AG04449 (cell line): ENCODE measurements at regions not wholly inside any gene's neighbourhood (a gene's known extent, or its start where the extent isn't known, plus 50 kb on each side); places are given as distances from the start of the nearest gene placed in this dataset.

Experiments used
- CTCF ChIA-PET: fragments of 350-600 bp; formaldehyde crosslinking; extraction: SDS; loops from one replicate; lab custom pipeline; 2021; ENCODE audit warnings: antibody characterized with exemption; lab: Yijun Ruan, JAX
- POLR2A ChIA-PET: fragments of 400-600, 350-600 bp; formaldehyde crosslinking; extraction: SDS; loops from one replicate; lab custom pipeline; 2020; ENCODE audit warnings: antibody characterized with exemption, inconsistent platforms; lab: Yijun Ruan, JAX
- DNase-seq: peaks from one replicate; pipeline ENCODE4 v3.0.0-alpha.2; 2010; ENCODE audit warnings: low read depth, low spot score
- H3K4me3 ChIP-seq: 2 replicates; pipeline ENCODE4 v1.5.1; 2011; ENCODE audit warnings: low read depth, mild to moderate bottlenecking, control low read depth, low read length
- TF ChIP-seq, protein P1 (sequence below): IDR thresholded peaks from one replicate; pipeline ENCODE4 v1.5.1; 2011; ENCODE audit warnings: mild to moderate bottlenecking, moderate library complexity, low read length, control low read depth, inconsistent platforms; ENCODE audit not compliant: insufficient read depth; ENCODE audit errors: missing control alignments

DNA sequence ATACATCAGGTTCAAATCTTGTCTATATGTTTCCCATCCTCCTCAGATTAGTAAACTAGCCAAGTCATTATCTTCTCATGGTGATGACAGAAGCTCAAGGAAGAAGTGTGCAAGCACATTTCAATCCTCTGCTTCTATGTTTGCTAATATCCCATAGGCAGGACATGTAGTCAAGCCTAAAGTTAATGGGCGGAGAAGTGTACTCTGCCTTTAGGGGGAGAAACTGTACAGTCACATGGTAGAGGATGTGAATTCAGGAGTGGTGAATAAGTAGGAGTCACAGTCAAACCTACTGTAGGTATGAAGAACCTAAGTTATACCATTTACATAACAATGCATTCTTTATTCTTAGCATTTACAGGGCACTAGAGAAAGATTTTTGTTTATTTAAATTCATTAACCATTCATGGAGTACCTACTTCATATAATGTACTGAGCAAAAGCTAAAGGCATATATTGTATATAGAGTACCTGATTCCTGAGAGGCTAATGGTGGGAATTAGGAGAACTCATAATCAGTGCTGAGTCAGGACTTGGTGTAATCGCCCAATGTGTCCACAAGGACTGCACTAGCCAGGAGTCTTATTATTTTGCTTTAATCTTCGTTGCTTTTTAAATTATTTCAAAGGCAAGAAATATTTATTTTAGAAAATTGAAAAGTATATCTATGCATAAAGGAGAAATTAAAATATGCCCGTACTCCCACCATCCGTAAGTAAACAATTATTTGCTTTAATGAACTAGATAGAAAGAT lies 394.3 kb upstream of the ETAA1 start:
- TF ChIP-seq, protein P1, sequence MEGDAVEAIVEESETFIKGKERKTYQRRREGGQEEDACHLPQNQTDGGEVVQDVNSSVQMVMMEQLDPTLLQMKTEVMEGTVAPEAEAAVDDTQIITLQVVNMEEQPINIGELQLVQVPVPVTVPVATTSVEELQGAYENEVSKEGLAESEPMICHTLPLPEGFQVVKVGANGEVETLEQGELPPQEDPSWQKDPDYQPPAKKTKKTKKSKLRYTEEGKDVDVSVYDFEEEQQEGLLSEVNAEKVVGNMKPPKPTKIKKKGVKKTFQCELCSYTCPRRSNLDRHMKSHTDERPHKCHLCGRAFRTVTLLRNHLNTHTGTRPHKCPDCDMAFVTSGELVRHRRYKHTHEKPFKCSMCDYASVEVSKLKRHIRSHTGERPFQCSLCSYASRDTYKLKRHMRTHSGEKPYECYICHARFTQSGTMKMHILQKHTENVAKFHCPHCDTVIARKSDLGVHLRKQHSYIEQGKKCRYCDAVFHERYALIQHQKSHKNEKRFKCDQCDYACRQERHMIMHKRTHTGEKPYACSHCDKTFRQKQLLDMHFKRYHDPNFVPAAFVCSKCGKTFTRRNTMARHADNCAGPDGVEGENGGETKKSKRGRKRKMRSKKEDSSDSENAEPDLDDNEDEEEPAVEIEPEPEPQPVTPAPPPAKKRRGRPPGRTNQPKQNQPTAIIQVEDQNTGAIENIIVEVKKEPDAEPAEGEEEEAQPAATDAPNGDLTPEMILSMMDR: no peak
- CTCF ChIA-PET: no interaction called here
- DNase-seq: no peak
- POLR2A ChIA-PET: no interaction called here
- no peak overlapping the region for H3K4me3 ChIP-seq

DNA sequence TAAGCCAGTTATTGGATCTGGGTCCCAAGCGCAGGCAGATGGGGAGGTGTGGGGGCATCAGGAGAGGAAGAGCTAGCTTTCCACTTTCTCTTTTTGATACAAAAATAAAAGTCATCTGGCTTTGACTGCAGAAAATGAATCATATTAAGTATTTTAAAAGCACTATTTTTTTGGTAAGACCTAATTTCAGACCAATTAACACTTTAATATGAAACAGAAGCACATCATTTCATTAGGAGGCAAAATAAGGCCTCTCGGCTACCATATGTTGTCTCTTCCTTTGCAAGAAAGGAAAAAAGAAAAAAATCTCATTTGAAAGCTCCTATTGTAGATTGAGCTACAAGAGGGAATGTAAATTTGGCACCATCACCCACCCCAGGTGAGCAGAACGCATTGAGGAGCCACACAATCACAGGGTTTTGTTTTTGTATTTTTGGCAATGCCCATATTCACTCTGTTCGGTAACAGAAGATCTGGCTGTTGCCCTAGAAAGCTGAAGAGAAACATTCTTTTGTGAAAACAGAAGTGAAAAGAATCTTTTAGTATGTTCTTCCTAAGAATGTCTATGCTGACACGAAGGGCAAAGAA lies 390.7 kb upstream of the ETAA1 start:
- ChIA-PET CTCF (interaction anchor here (1.3 kb wide), 1 partner anchor 9 kb away, joined by 3 read pairs; no protein-coding TSS in a partner anchor), POLR2A (no interaction called here)
- no peak for DNase-seq
- TF ChIP-seq, protein P1: no peak
- H3K4me3 ChIP-seq: no peak overlapping the region

DNA sequence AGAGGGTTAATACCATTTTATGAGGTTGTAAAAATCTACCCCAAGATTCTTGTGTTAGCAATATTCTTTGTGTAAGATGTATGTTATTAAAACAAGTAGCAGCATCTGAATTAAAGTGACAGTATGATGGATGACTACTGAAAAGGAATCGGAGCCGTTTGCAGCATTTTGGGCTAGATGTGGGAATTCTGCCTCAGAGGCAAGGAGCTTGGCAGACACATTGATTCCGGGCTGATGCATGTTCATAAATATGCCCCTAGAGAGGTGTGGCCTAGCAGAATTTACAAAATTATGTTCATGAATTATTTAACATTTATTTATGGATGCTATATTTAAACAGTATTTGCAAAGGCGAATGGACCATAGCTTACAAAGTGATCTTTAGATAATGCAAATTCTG lies 389.0 kb upstream of the ETAA1 start:
- POLR2A ChIA-PET: no interaction called here
- TF ChIP-seq, protein P1: no peak
- CTCF ChIA-PET: interaction anchor here (1.3 kb wide), 1 partner anchor 308 kb away, joined by 3 read pairs; no protein-coding TSS in a partner anchor
- no peak overlapping the region for H3K4me3 ChIP-seq
- DNase-seq: no peak

DNA sequence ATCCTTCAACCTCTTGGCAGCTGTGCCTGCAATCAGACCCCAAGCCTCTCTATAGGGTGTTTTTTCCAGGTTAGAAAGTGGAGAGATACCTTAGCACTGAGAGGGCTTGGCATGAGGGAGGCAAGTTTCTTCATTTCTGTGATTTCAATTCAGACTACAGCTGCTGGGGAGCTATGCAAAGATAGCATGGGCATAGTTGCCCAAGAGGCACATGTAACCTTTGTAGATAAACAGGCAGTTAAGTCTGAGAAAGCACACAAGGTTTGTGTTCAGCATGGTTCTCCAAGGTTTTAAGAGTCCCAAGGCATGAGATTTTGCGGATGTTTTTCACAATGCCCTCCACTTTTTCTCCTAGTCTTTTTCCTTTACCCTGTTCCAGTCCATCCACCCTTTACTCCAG lies 385.0 kb upstream of the ETAA1 start:
- H3K4me3 ChIP-seq: no peak overlapping the region
- TF ChIP-seq, protein P1: no peak
- DNase-seq: no peak
- POLR2A ChIA-PET: no interaction called here
- CTCF ChIA-PET: no interaction called here

DNA sequence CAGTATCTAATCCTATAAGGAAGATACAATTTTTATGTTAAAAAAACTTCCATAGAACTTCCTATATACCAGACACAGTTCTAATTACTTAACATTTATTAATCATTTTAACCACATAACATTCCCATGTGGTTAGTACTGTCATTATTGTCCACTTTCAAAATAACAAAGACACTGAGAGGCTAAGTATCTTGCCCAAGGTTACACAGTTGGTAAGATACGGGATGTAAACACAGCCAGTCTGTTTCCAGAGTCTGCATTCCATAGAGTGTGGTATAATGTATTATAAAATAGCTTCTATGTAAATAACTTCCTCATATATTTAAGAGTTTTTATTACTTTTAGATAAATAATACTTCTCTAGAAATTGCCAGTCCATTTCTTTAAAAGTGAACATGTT lies 383.3 kb upstream of the ETAA1 start:
- no peak overlapping the region for H3K4me3 ChIP-seq
- CTCF ChIA-PET: interaction anchor here (1.3 kb wide), 1 partner anchor 9 kb away, joined by 4 read pairs; no protein-coding TSS in a partner anchor
- TF ChIP-seq, protein P1: no peak
- POLR2A ChIA-PET: no interaction called here
- no peak for DNase-seq

DNA sequence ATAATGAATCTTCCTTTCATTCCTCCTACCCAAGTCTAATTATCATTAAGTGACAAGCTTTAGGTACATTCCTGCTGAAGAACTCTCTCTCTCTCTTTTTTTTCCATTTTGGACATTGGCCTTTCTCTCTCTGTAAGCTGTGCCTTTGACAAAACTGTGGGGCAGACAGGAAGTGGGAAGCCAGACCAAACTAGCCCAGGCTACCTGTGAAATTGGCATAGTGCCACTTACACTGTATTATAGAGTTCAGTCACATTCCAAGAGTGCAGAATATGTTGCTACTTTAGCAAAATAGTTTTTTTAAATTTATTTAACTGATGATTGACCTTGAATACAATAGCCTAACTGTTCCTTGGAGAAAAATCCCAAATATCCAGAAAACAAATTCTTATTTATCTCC lies 381.5 kb upstream of the ETAA1 start:
- TF ChIP-seq, protein P1: no peak
- ChIA-PET CTCF (interaction anchor here (1.1 to 1.3 kb wide), 2 partner anchors 9 to 15 kb away, joined by 3 read pairs; no protein-coding TSS in a partner anchor), POLR2A (no interaction called here)
- H3K4me3 ChIP-seq: no peak overlapping the region
- no peak for DNase-seq
